ENCODE measurements at regions not wholly inside any gene's neighbourhood (a gene's known extent, or its start where the extent isn't known, plus 50 kb on each side); places are given as distances from the start of the nearest gene placed in this dataset.

GRCh38 chr10:59508296-59508695 is 145.9 kb upstream of the FAM13C start:
- no peak overlapping the region for H3K27ac ChIP-seq
- ATAC-seq (no peak), FAIRE-seq (no peak), DNase-seq (ENCODE audit: low read depth in 1 of 2, low spot score in 1 of 2) (no peak)
- H3K4me3 ChIP-seq, result no peak overlapping the region
- POLR2A ChIA-PET, result no interaction called here
- TF ChIP-seq RNF2 (IDR thresholded peaks at IDR 0.05; ENCODE audit: borderline replicate concordance, low read depth) (no peak), SREBF2 (IDR thresholded peaks at IDR 0.05) (no peak)
- no peaks in the 10 kb centered on the region for H3K4me1 ChIP-seq
- 0% methylated on average over 3 of the region's 3 CpGs for whole genome bisulfite sequencing (ENCODE audit: missing lambda C conversion rate)
- H3K9me3 ChIP-seq, result no peaks in the 10 kb centered on the region
- CTCF ChIA-PET, result no interaction called here
- no peak overlapping the region for H3K4me2 ChIP-seq

GRCh38 chr10:59505926-59506325 is 143.6 kb upstream of the FAM13C start:
- CTCF ChIA-PET, result no interaction called here
- POLR2A ChIA-PET, result no interaction called here
- H3K27ac ChIP-seq, result no peak overlapping the region
- H3K9me3 ChIP-seq, result no peaks in the 10 kb centered on the region
- WGBS (ENCODE audit: missing lambda C conversion rate), result 0% methylated on average over 1 of the region's 1 CpG
- DNase-seq (ENCODE audit: low read depth in 1 of 2, low spot score in 1 of 2) (no peak), FAIRE-seq (no peak), ATAC-seq (no peak)
- no peak for TF ChIP-seq ZNF302 (CRISPR knock-in tag; IDR thresholded peaks at IDR 0.05)
- no peak for TF ChIP-seq EHMT2 (IDR thresholded peaks at IDR 0.05; ENCODE audit: low read depth)
- no peak for TF ChIP-seq MAX (IDR thresholded peaks at IDR 0.05)
- TF ChIP-seq CEBPB (IDR thresholded peaks at IDR 0.05), result no peak
- no peak for TF ChIP-seq MAFK (IDR thresholded peaks at IDR 0.05; ENCODE audit: partially characterized antibody)
- TF ChIP-seq POLR2AphosphoS2 (conservative IDR thresholded peaks at IDR 0.05; ENCODE audit: low read length), result no peak
- no peak for TF ChIP-seq PBX3 (IDR thresholded peaks at IDR 0.05)
- TF ChIP-seq MAZ (IDR thresholded peaks at IDR 0.05; ENCODE audit: borderline replicate concordance, low read depth, low read length), result no peak
- no peak for TF ChIP-seq FOSB (CRISPR knock-in tag; IDR thresholded peaks at IDR 0.05)
- no peak for TF ChIP-seq ZC3H11A (IDR thresholded peaks at IDR 0.05)
- no peak for TF ChIP-seq ZFP36 (IDR thresholded peaks at IDR 0.05; ENCODE audit: borderline replicate concordance, partially characterized antibody)
- no peak for TF ChIP-seq HDAC2 (IDR thresholded peaks at IDR 0.05)
- TF ChIP-seq CBX8 (IDR thresholded peaks at IDR 0.05), result no peak
- TF ChIP-seq RNF2 (IDR thresholded peaks at IDR 0.05; ENCODE audit: borderline replicate concordance, low read depth), result no peak
- TF ChIP-seq CBX2 (IDR thresholded peaks at IDR 0.05; ENCODE audit: borderline replicate concordance, low read depth), result no peak
- TF ChIP-seq POLR2A (IDR thresholded peaks at IDR 0.05; ENCODE audit: low read length), result no peak
- no peak for TF ChIP-seq GATA3 (IDR thresholded peaks at IDR 0.05; ENCODE audit: borderline replicate concordance)
- TF ChIP-seq RARB (CRISPR knock-in tag; IDR thresholded peaks at IDR 0.05), result no peak
- TF ChIP-seq REST (IDR thresholded peaks at IDR 0.05), result no peak
- H3K4me3 ChIP-seq, result no peak overlapping the region
- H3K4me1 ChIP-seq, result no peaks in the 10 kb centered on the region
- H3K4me2 ChIP-seq, result no peak overlapping the region

- DNase-seq (ENCODE audit: low read depth in 1 of 2, low spot score in 1 of 2) (no peak), FAIRE-seq (no peak), ATAC-seq (no peak)
- WGBS (ENCODE audit: missing lambda C conversion rate), result 10% methylated on average over 1 of the region's 1 CpG
- no peak overlapping the region for H3K4me3 ChIP-seq
- no peak overlapping the region for H3K4me2 ChIP-seq
- POLR2A ChIA-PET, result no interaction called here
- H3K4me1 ChIP-seq, result no peaks in the 10 kb centered on the region
- 0 out of 3 replicates have a peak, but pooled peaks cover 7% of the 10 kb centered on the region for H3K9me3 ChIP-seq
- no peak overlapping the region for H3K27ac ChIP-seq
- CTCF ChIA-PET, result no interaction called here
- TF ChIP-seq MAZ (IDR thresholded peaks at IDR 0.05; ENCODE audit: borderline replicate concordance, low read depth, low read length) (no peak), FOSL2 (IDR thresholded peaks at IDR 0.05) (no peak), FOSL2 (CRISPR knock-in tag; IDR thresholded peaks at IDR 0.05) (no peak), ZC3H11A (IDR thresholded peaks at IDR 0.05) (no peak), NR3C1 (IDR thresholded peaks at IDR 0.05) (no peak), RAD21 (conservative IDR thresholded peaks at IDR 0.05 in 1 of 2, IDR thresholded peaks at IDR 0.05 in 1 of 2) (no peak), ZFP36 (IDR thresholded peaks at IDR 0.05; ENCODE audit: borderline replicate concordance, partially characterized antibody) (no peak), CTCF (IDR thresholded peaks at IDR 0.05) (no peak), POLR2AphosphoS2 (conservative IDR thresholded peaks at IDR 0.05; ENCODE audit: low read length) (no peak), REST (IDR thresholded peaks at IDR 0.05) (no peak)
These were observed 137.1 kb upstream of the FAM13C start for GRCh38 chr10:59499460-59499859.
